D721Med (cell line): ENCODE measurements at regions not wholly inside any gene's neighbourhood (a gene's known extent, or its start where the extent isn't known, plus 50 kb on each side); places are given as distances from the start of the nearest gene placed in this dataset.

Experiments
- DNase-seq: peaks from one replicate; pipeline ENCODE4 v3.0.0; 2011; ENCODE audit warnings: low spot score; ENCODE audit not compliant: insufficient read length
- FAIRE-seq: peaks from 2 replicates; lab custom pipeline; 2011; peaks lifted over from hg19 to GRCh38; lab: Jason Lieb, UNC
- TF ChIP-seq, protein P1 (sequence below): IDR thresholded peaks from 2 replicates; pipeline ENCODE4 v1.5.1; 2012; ENCODE audit warnings: mild to moderate bottlenecking, control low read depth; ENCODE audit not compliant: insufficient read depth; ENCODE audit errors: missing control alignments

DNA sequence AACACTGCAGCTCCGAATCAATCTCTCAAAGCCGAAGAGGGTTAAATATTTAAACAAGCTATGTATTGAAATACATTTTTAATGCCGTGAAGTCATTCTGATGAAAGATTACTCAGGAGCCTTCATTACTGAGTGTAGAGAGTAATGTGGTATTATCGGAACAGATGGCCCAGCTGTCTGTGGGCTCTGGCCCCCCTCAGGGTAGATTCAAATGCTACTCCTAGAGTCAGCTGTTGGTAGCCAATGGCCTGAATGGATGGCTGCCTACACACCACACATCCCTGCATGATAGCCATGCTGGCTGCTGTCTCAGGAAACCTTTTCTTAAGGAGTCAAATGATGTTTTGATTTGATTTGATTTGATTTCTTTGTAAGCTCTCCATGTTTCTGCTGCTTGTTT, 732.3 kb upstream of the CELF4 start:
- FAIRE-seq = peak; percentile 99
- TF ChIP-seq, protein P1, sequence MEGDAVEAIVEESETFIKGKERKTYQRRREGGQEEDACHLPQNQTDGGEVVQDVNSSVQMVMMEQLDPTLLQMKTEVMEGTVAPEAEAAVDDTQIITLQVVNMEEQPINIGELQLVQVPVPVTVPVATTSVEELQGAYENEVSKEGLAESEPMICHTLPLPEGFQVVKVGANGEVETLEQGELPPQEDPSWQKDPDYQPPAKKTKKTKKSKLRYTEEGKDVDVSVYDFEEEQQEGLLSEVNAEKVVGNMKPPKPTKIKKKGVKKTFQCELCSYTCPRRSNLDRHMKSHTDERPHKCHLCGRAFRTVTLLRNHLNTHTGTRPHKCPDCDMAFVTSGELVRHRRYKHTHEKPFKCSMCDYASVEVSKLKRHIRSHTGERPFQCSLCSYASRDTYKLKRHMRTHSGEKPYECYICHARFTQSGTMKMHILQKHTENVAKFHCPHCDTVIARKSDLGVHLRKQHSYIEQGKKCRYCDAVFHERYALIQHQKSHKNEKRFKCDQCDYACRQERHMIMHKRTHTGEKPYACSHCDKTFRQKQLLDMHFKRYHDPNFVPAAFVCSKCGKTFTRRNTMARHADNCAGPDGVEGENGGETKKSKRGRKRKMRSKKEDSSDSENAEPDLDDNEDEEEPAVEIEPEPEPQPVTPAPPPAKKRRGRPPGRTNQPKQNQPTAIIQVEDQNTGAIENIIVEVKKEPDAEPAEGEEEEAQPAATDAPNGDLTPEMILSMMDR = no peak

DNA sequence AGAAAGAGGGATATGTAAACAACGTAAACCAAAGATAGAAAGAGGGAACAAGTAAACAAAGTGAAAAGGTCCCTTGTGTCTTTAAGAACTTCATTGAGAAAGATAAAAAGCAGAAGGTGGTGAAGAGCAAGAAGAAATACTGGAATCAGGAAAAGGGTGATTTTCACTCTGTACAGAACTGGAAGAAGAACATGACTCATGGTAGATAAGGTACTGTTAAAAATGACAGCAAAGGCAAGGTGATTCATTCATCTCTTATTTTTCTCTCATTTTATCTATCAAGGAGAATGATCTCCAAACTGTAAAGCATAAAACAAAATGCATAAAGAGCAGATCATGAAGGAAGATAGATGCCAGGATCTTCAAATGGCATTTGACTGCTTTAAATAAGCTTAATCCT, 724.6 kb upstream of the CELF4 start:
- TF ChIP-seq, protein P1 = no peak
- no peak for DNase-seq
- FAIRE-seq = peak; percentile 90

More for the DNA sequence above, 732.3 kb upstream of the CELF4 start:
- peak; percentile 52 for DNase-seq

DNA sequence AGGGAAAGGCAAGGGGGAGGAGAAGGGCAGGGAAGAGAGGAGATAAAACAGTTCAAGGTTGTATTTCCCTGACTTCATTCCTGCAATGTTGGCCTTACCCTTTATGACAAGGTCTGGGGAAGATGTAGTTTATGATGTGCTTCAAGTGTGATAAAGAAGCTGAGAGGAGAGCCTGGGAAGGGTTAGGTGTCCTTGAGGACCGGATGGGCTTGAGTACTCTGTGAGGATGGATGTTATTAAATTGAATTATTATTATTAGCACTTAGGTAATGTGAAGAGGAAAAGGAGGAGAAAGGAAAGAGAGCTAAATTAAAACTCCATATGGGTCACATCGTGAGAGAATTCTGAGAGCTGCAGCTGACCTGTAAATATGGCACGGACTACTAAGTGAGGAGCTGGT, 719.4 kb upstream of the CELF4 start:
- DNase-seq (no peak), FAIRE-seq (no peak)
- TF ChIP-seq, protein P1 = no peak

DNA sequence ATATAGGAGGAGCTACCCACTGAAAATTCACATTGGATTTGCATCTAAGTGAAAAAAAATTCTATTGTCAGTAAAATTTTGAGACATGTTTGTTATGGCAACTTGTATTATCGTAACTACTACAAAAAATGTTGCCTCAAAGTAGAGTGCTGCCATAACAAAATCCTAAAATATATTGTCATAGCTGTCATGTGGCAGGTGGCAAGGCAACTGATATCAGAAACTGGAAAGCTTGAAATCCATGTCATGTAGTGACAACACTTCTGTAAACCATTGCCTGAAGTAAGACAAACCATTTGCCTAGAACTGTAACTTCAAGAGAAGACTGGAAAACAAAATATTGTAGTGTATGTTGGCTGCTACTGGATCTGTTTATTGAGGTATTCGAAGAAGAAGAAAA, 697.5 kb upstream of the CELF4 start:
- no peak for DNase-seq
- TF ChIP-seq, protein P1 = no peak
- no peak for FAIRE-seq

DNA sequence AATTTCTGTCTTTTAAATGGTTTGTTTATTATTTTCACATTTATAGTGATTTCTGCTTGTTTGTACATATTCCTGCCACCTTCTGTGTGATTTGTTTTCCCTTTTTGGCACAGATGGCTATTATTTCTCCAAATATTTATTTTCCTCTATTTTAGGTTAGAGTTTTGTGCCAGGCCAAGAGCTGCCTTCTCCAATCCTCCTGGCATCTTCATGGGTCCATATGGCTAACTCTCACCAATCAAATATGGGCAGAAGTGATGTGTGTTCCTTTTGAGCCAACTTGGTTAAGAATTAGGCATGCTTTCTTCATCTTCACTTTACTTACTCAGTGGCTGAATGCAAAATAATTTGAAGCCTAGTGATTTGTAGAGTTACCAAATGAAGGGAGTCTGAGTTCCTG, 697.1 kb upstream of the CELF4 start:
- FAIRE-seq (no peak), DNase-seq (no peak)
- TF ChIP-seq, protein P1 = no peak

DNA sequence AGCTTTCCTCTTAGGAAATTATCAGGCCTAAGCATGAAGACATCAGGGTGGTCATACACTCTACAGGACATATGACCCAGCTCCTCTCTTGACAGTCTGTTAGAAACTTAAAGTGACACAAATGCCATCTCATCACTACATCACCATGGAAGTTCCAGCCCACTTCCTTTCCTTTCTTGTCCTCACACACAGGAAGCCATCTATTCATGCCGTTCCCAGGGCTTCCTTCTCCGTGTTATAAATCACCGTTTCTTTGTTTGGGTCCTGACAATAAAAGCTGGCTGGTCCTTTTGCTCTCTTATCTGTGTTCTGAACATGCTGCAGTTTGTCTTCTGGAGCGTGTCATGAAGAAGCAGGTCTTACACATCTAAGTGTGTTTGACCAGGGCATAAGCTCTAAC, 692.1 kb upstream of the CELF4 start:
- FAIRE-seq = no peak
- TF ChIP-seq, protein P1 = no peak

DNA sequence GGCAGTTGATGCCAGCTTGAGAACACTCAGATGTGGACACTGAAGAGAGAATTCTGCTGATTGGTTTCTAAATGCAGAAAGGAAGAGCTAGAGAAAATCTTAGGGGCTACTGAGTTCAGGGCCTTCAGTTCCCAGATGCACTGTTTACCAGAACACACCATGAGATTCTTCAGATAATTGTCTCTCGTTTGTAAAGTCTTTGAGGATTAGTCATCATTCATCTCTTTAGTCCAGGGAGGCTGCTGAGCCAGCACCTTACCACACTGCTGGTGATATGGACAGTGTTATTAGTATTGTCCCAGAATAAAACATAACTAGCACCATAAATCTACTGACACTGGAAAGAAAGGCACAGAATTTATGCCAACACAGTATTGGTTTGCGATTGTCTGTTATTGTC, 690.8 kb upstream of the CELF4 start:
- TF ChIP-seq, protein P1 = no peak
- no peak for FAIRE-seq
- DNase-seq = no peak

More for the DNA sequence above, 692.1 kb upstream of the CELF4 start:
- no peak for DNase-seq
